ENCODE measurements at regions not wholly inside any gene's neighbourhood (a gene's known extent, or its start where the extent isn't known, plus 50 kb on each side); places are given as distances from the start of the nearest gene placed in this dataset.

GRCh38 chr6:135686784-135687301 is 164.7 kb upstream of the PDE7B start:
- no peak overlapping the region for H2BK5ac ChIP-seq (ENCODE audit: low read depth, low read length)
- ChIA-PET CTCF (ENCODE audit: partially characterized antibody) (interaction anchor here (0.8 to 1.2 kb wide), 2 partner anchors 9 kb away, joined by 3 read pairs; no protein-coding TSS in a partner anchor), POLR2A (ENCODE audit: partially characterized antibody) (no interaction called here)
- H3K4me2 ChIP-seq (ENCODE audit: insufficient read depth in 1 of 2, low read depth in 2 of 2, low read length in 2 of 2), result no peak overlapping the region
- no peak overlapping the region for H3K14ac ChIP-seq (ENCODE audit: insufficient read length)
- no peak overlapping the region for H3K4ac ChIP-seq (replicated peaks; ENCODE audit: insufficient read length, low read depth, low read length)
- FAIRE-seq (no peak), DNase-seq (ENCODE audit: low read depth in 1 of 2, low spot score in 2 of 2) (no peak)
- H3K79me2 ChIP-seq (ENCODE audit: control insufficient read depth in 1 of 2, insufficient read depth in 2 of 2, low read length in 2 of 2), result no peaks in the 10 kb centered on the region
- H2BK15ac ChIP-seq (ENCODE audit: low read length), result no peak overlapping the region
- H2BK20ac ChIP-seq (ENCODE audit: low read length), result no peak overlapping the region
- no peak overlapping the region for H3K9ac ChIP-seq (replicated peaks in 1 of 4; ENCODE audit: extremely low read depth in 1 of 4, low read depth in 3 of 4, low read length in 3 of 4)
- no peak overlapping the region for H4K5ac ChIP-seq (ENCODE audit: insufficient read length, low read depth, low read length)
- no peak overlapping the region for H4K91ac ChIP-seq (replicated peaks; ENCODE audit: insufficient read length, low read length)
- no peaks in the 10 kb centered on the region for H3K9me3 ChIP-seq (ENCODE audit: insufficient read depth in 2 of 2, low read depth in 1 of 2, low read length in 1 of 2)
- no peak for TF ChIP-seq ATF2 (IDR thresholded peaks at IDR 0.05; ENCODE audit: low read length)
- H2AK5ac ChIP-seq (ENCODE audit: low read depth, low read length), result no peak overlapping the region
- no peak overlapping the region for H3K18ac ChIP-seq (ENCODE audit: extremely low read depth, low read length)
- H3K56ac ChIP-seq (replicated peaks; ENCODE audit: insufficient read length, low read depth, low read length), result no peak overlapping the region
- no peak overlapping the region for H3K27ac ChIP-seq (ENCODE audit: low read depth, low read length)
- H2BK12ac ChIP-seq (ENCODE audit: low read depth, low read length), result no peak overlapping the region
- H3K23ac ChIP-seq (ENCODE audit: insufficient read length), result no peak overlapping the region
- no peak overlapping the region for H3K4me3 ChIP-seq (ENCODE audit: extremely low read depth in 1 of 4, insufficient read depth in 2 of 4, low read depth in 3 of 4, low read length in 4 of 4)
- no peaks in the 10 kb centered on the region for H4K20me1 ChIP-seq (replicated peaks in 1 of 2; ENCODE audit: control insufficient read depth in 1 of 2, insufficient read depth in 2 of 2, low read length in 2 of 2)
- no peaks in the 10 kb centered on the region for H3K4me1 ChIP-seq (replicated peaks in 1 of 4; ENCODE audit: control insufficient read depth in 3 of 4, insufficient read depth in 4 of 4, low read length in 3 of 4)
- no peaks in the 10 kb centered on the region; the same call in 1 of the 2 replicates for H3K23me2 ChIP-seq (ENCODE audit: low read depth, low read length)
- H3K27me3 ChIP-seq (replicated peaks in 1 of 4; ENCODE audit: control insufficient read depth in 3 of 4, extremely low read depth in 1 of 4, insufficient read depth in 3 of 4, low read length in 3 of 4), result no peaks in the 10 kb centered on the region
- 0 out of 2 replicates have a peak overlapping the region, but pooled peaks have one; percentile 15 for H2AFZ ChIP-seq (ENCODE audit: low read length)
- no peaks in the 10 kb centered on the region for H3K79me1 ChIP-seq (ENCODE audit: low read depth, low read length)
- no peak overlapping the region for H4K8ac ChIP-seq (ENCODE audit: extremely low read depth, insufficient read depth, low read length)
- 85% methylated on average over 2 of the region's 2 CpGs; no CpG with 5 or more reads in 1 of the 2 experiments for WGBS, 2 experiments (ENCODE audit: extremely low coverage in 1 of 2, insufficient coverage in 1 of 2, insufficient read length in 1 of 2, insufficient replicate concordance in 2 of 2, low coverage in 1 of 2, low lambda C conversion rate in 2 of 2, missing lambda C conversion rate in 1 of 2)
- no peak overlapping the region for H2BK120ac ChIP-seq (replicated peaks; ENCODE audit: low read depth, low read length)
- no peaks in the 10 kb centered on the region for H3K36me3 ChIP-seq (ENCODE audit: control insufficient read depth in 2 of 4, insufficient read depth in 4 of 4, low read length in 3 of 4)
